Fibroblast of pulmonary artery (primary cell): ENCODE measurements at regions not wholly inside any gene's neighbourhood (a gene's known extent, or its start where the extent isn't known, plus 50 kb on each side); places are given as distances from the start of the nearest gene placed in this dataset.
"Not testable (repeated sequence)": the region's sequence is repeated elsewhere in the genome, so short reads cannot be mapped to it uniquely, and the experiment has no call there.

Experiments used
- DNase-seq: peaks from one replicate; pipeline ENCODE4 v3.0.0-alpha.2; 2010; ENCODE audit warnings: low read depth
- H3K4me3 ChIP-seq: replicated peaks from 2 replicates; pipeline ENCODE4 v1.5.1; 2011; ENCODE audit warnings: low read depth, mild to moderate bottlenecking, control low read depth, low read length, moderate library complexity
- TF ChIP-seq, protein P1 (sequence below): IDR thresholded peaks from 2 replicates; pipeline ENCODE4 v1.5.1; 2011; ENCODE audit warnings: mild to moderate bottlenecking, control low read depth, low read length, inconsistent platforms; ENCODE audit errors: missing control alignments

DNA sequence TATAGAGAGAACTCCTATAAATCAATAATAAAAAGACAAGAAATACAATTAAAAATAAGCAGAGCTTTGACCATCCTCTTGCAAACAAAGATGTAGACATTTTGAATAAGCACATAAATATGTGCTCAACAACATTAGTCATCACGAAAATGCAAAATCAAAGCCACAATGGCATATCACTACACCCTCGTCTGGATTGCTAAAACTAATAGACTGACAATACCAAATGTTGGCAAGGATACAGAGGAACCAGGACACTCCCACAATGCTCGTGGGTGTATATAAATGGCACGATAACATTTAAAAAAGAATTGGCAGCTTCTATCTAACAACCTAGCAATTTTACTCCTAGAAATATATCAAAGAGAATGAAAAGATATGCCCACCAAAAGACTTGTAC is 530.8 kb downstream of the HAPSTR1 start:
- no peak overlapping the region for H3K4me3 ChIP-seq
- DNase-seq, result no peak
- TF ChIP-seq, protein P1, sequence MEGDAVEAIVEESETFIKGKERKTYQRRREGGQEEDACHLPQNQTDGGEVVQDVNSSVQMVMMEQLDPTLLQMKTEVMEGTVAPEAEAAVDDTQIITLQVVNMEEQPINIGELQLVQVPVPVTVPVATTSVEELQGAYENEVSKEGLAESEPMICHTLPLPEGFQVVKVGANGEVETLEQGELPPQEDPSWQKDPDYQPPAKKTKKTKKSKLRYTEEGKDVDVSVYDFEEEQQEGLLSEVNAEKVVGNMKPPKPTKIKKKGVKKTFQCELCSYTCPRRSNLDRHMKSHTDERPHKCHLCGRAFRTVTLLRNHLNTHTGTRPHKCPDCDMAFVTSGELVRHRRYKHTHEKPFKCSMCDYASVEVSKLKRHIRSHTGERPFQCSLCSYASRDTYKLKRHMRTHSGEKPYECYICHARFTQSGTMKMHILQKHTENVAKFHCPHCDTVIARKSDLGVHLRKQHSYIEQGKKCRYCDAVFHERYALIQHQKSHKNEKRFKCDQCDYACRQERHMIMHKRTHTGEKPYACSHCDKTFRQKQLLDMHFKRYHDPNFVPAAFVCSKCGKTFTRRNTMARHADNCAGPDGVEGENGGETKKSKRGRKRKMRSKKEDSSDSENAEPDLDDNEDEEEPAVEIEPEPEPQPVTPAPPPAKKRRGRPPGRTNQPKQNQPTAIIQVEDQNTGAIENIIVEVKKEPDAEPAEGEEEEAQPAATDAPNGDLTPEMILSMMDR, result no peak

DNA sequence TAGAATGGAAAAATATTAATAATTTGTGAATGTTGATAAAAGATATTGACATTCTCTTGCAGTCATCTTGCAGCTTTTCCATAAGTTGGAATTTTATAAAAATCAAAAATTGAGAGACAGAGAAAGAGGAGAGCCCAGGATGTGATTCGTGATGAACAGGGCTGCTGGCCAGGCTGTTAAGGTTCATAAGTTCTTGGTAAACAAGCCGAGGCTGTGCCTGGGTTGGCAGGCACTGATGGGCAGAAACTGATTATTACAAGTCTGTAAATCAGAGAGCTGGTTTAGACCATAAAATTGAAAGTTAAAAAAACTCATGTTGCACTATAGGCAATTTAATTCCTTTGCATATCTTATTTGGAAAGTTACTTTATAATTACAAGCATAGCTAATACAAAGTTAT is 533.7 kb downstream of the HAPSTR1 start:
- no peak overlapping the region for H3K4me3 ChIP-seq
- no peak for DNase-seq
- TF ChIP-seq, protein P1, result no peak

DNA sequence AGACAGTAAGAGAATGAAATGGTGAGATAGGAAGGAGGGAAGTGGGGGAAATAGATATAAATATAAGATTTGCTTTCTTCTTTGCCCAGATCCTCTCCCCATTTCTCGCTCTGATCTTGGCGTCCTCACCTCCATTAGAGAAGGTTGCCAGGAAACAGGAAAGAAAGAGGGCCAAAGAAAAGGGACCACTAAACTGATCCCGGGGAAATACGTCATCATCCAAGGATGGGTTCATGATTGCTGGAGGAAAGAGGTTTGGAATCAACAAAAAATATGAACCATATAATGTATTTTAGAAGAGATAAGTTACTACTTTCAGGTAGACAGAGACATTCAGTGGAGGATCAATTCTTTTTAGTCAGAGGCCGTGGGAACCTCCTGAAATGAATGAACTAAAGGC is 536.0 kb downstream of the HAPSTR1 start:
- TF ChIP-seq, protein P1, result no peak
- no peak for DNase-seq
- no peak overlapping the region for H3K4me3 ChIP-seq

DNA sequence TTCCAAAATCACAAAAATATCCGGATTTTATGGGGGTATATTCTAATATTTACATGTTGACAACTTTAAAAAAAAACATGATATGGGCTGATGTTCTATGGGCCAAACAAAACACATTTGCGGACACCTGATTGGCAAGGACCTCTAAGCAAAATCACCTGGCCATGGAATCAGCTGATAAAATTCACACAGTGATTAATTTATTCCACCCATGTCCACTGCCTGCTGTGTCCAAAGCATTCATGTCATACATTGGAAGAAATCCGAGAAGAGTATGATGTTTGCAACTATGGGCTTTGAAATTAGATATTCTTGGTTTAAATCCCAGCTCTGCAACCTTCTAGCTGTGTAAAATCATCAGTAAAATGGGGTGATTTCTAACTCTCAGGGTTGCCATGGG is 538.7 kb downstream of the HAPSTR1 start:
- TF ChIP-seq, protein P1, result no peak
- no peak for DNase-seq
- no peak overlapping the region for H3K4me3 ChIP-seq

DNA sequence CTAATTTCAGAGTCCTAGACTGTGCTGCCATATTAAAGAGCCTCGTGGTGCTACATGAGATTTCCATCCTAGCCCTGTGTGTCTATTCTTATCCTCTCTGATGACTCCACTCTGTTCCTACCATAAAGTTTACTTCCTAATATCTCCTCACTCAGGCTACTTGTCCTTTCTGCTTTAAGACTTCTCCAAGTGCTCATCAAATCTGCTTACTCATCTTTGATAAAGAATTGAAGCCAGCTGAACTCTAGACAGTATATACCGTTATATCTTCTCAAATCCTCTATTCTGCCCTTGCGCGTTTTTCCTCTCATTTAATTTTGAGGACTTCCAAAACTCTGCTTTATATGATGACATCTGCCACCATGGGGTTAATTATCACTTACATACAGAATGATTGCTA is 539.5 kb downstream of the HAPSTR1 start:
- TF ChIP-seq, protein P1, result no peak
- H3K4me3 ChIP-seq, result no peak overlapping the region
- DNase-seq, result no peak

DNA sequence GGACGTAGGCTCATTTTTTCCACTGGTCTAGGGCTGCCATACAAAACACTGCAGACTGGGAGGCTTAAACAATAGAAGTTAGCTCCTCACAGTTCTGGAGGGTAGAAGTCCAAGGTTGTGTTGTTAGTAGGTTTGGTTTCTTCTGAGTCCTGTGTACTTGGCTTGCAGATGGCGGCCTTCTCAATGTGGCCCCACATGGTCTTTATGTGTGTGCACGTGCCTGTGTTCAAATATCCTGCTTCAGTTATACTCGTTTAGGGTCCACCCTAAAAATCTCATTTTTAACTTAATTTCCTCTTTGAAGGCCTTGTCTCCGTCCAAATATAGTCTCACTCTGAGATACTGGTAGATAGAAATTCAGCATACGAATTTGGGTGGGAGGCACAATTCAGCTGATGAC is 542.4 kb downstream of the HAPSTR1 start:
- no peak for DNase-seq
- TF ChIP-seq, protein P1, result no peak
- no peak overlapping the region for H3K4me3 ChIP-seq

DNA sequence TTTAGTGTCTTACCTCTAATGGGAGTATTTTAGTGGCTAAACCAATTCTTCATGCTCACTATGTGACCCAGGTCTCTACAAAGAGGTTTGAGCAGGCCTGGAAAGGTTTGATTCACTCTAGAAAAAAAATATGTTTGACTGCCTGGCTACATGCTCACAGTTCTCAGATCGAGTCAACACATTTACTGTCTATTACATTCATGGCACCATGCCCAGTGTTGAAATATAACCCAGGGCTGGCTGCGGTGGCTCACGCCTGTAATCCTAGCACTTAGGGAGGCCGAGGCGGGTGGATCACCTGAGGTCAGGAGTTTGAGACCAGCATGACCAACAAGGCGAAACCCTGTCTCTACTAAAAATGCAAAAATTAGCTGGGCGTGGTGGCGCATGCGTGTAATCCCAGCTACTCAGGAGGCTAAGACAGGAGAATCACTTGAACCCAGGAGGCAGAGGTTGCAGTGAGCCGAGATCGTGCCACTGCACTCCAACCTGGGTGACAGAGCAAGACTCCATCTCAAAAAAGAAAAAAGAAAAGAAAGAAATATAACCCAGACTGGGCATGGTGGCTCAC is 543.8 kb downstream of the HAPSTR1 start:
- H3K4me3 ChIP-seq, DNase-seq: not testable (repeated sequence)
